VCaP (cell line): ENCODE measurements at regions not wholly inside any gene's neighbourhood (a gene's known extent, or its start where the extent isn't known, plus 50 kb on each side); places are given as distances from the start of the nearest gene placed in this dataset.

ENCODE experiments used
- H3K27ac ChIP-seq: fragments of 450-650 bp; 2 replicates; pipeline ENCODE4 v1.5.1; 2017
- CTCF ChIP-seq: fragments of 450-650 bp; conservative IDR thresholded peaks from 2 replicates; pipeline ENCODE4 v1.5.1; 2017; ENCODE audit warnings: mild to moderate bottlenecking, moderate library complexity

DNA sequence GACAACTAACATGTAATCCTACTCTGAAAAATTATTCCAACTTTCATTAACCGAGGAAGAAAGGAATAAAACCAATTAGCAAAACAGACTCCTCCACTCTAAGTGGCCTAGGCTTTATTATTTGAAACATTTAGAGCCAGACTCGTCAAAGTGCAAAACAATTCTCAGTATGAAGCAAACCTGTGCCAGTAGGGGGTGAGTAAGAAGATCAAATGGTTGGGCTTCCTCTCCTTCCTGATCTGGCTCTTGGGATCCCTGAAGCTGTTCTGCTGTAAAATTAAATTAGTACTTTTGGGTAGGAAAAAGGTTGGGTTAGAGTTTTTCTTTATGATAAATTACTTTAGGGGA is 177.6 kb upstream of the MAN1A1 start:
- H3K27ac ChIP-seq, result no peak overlapping the region
- no peak for TF ChIP-seq CTCF

DNA sequence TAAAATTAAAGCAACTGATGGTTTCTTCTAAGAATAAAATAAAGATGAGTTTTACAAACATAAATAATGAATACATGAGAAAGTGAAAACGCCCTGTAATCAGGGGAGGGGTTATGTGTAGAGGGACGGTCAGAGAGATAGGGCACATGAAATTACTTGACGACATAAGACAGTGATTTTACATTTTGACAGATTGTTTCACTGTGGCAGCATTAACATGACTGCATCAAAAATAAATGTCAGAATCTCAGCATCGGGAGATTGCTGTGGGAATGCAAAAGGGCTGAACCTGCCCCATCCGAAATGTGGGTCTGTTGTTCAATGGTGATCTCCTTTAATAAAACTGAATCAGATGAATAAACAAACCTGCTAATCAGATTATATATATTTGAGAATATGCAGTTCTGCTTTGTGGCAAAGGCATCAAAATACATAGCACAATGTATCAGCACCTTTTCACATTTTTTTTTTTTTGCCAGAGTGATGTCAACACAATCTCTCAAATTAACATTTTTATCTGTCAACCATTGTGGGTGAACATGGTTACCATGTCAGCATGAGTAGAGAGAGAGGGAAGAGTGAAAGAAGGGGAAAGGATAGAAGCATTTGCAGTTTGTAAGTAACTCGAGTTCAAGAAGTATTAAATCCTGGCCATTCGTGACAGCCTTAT is 177.1 kb upstream of the MAN1A1 start:
- H3K27ac ChIP-seq, result no peak overlapping the region
- no peak for TF ChIP-seq CTCF

GRCh38 chr6:119524410-119524809 is 174.8 kb upstream of the MAN1A1 start:
- no peak for TF ChIP-seq CTCF
- no peak overlapping the region for H3K27ac ChIP-seq

DNA sequence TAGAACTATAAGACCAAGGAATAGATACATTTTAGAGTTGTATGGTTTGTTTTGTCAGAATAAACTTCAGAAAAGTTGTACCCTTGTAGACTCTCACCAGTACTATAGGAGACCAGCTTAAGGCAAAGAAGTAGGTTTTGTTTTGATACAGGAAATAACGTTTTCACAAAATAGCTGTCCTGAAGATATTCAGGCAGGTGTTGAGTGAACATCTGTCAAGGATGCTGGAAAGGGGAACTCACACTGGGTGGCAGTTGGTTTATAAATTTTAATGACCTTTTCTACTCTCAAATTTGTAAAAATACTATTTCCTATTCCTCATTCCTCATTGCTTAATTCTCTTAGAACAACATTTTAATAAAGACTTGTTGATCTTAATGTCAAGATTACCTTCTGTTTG is 174.0 kb upstream of the MAN1A1 start:
- TF ChIP-seq CTCF, result no peak
- no peak overlapping the region for H3K27ac ChIP-seq

- no peak for TF ChIP-seq CTCF
- no peak overlapping the region for H3K27ac ChIP-seq
These were observed 171.7 kb upstream of the MAN1A1 start for GRCh38 chr6:119521251-119521650.

- no peak for TF ChIP-seq CTCF
These were observed 167.9 kb upstream of the MAN1A1 start for GRCh38 chr6:119517428-119517827.

GRCh38 chr6:119514345-119514744 is 164.8 kb upstream of the MAN1A1 start:
- TF ChIP-seq CTCF, result no peak

More at GRCh38 chr6:119517428-119517827, 167.9 kb upstream of the MAN1A1 start:
- H3K27ac ChIP-seq, result no peak overlapping the region

More at GRCh38 chr6:119514345-119514744, 164.8 kb upstream of the MAN1A1 start:
- H3K27ac ChIP-seq, result no peak overlapping the region
